H1 (cell line): ENCODE measurements at regions not wholly inside any gene's neighbourhood (a gene's known extent, or its start where the extent isn't known, plus 50 kb on each side); places are given as distances from the start of the nearest gene placed in this dataset.

ENCODE experiments used
- CTCF ChIA-PET: fragments of 300-600 bp; sonication (Branson Sonifier 250); formaldehyde crosslinking; loops from one replicate; lab custom pipeline; 2021; ENCODE audit not compliant: partially characterized antibody; lab: Charles Lee
- POLR2A ChIA-PET: fragments of 300-600 bp; sonication (Branson Sonifier 250); formaldehyde crosslinking; loops from one replicate; lab custom pipeline; 2021; ENCODE audit warnings: inconsistent platforms; ENCODE audit not compliant: partially characterized antibody; lab: Charles Lee
- DNase-seq, 2 experiments: peaks; one replicate each; pipeline versions ENCODE4 v3.0.0 to v3.0.0-alpha.2; 2010 to 2022; ENCODE audit warnings: low spot score in 2 of 2, low read depth in 1 of 2, mixed read lengths in 1 of 2
- FAIRE-seq: peaks from 2 replicates; lab custom pipeline; 2011; peaks lifted over from hg19 to GRCh38; lab: Jason Lieb, UNC
- H2AFZ ChIP-seq: 2 replicates; pipeline ENCODE4 v1.8.1; 2012; ENCODE audit warnings: low read length, inconsistent platforms
- H2AK5ac ChIP-seq: 2 replicates; pipeline ENCODE4 v1.6.1; 2013; ENCODE audit warnings: low read depth, low read length
- H2BK120ac ChIP-seq: replicated peaks from 2 replicates; pipeline ENCODE3; 2013; ENCODE audit warnings: low read depth, low read length, inconsistent platforms
- H2BK12ac ChIP-seq: 2 replicates; pipeline ENCODE4 v1.6.1; 2013; ENCODE audit warnings: low read depth, low read length
- H2BK15ac ChIP-seq: 2 replicates; pipeline ENCODE4 v1.6.1; 2013; ENCODE audit warnings: low read length
- H2BK20ac ChIP-seq: 2 replicates; pipeline ENCODE4 v1.6.1; 2013; ENCODE audit warnings: low read length
- H2BK5ac ChIP-seq: 2 replicates; pipeline ENCODE4 v1.6.1; 2013; ENCODE audit warnings: low read depth, low read length
- H3K14ac ChIP-seq: 2 replicates; pipeline ENCODE4 v1.6.1; 2013; ENCODE audit warnings: inconsistent platforms; ENCODE audit not compliant: insufficient read length
- H3K18ac ChIP-seq: 2 replicates; pipeline ENCODE4 v1.6.1; 2013; ENCODE audit warnings: low read length; ENCODE audit errors: extremely low read depth
- H3K23ac ChIP-seq: 2 replicates; pipeline ENCODE4 v1.6.1; 2013; ENCODE audit warnings: inconsistent platforms; ENCODE audit not compliant: insufficient read length
- H3K23me2 ChIP-seq: 2 replicates; pipeline ENCODE4 v1.6.1; 2013; ENCODE audit warnings: low read depth, low read length
- H3K27ac ChIP-seq: 2 replicates; pipeline ENCODE4 v1.6.1; 2011; ENCODE audit warnings: low read depth, low read length, inconsistent platforms
- H3K27me3 ChIP-seq, 4 experiments: replicated peaks in 1 of 4; 1 replicate in 1 of 4; 2 replicates in 3 of 4; pipeline versions ENCODE4 v1.6.1 to v1.8.1; 2011 to 2013; ENCODE audit warnings: low read length in 3 of 4, mild to moderate bottlenecking in 3 of 4, inconsistent platforms in 2 of 4, mixed read lengths in 2 of 4, moderate library complexity in 1 of 4; ENCODE audit not compliant: control insufficient read depth in 3 of 4, insufficient read depth in 3 of 4; ENCODE audit errors: extremely low read depth in 1 of 4
- H3K36me3 ChIP-seq, 4 experiments: 2 replicates each; pipeline versions ENCODE4 v1.6.1 to v1.8.1; 2011 to 2013; ENCODE audit warnings: mild to moderate bottlenecking in 4 of 4, low read length in 3 of 4, moderate library complexity in 2 of 4, control low read depth in 1 of 4, inconsistent platforms in 1 of 4; ENCODE audit not compliant: insufficient read depth in 4 of 4, control insufficient read depth in 2 of 4
- H3K4ac ChIP-seq: replicated peaks from 2 replicates; pipeline ENCODE3; 2013; ENCODE audit warnings: low read length, low read depth, mixed read lengths, inconsistent platforms; ENCODE audit not compliant: insufficient read length
- H3K4me1 ChIP-seq, 4 experiments: replicated peaks in 1 of 4; 1 replicate in 1 of 4; 2 replicates in 3 of 4; pipeline versions ENCODE4 v1.6.1 to v1.8.1; 2011 to 2013; ENCODE audit warnings: low read length in 3 of 4, inconsistent platforms in 2 of 4, mixed read lengths in 1 of 4; ENCODE audit not compliant: insufficient read depth in 4 of 4, control insufficient read depth in 3 of 4
- H3K4me2 ChIP-seq, 2 experiments: 2 replicates each; pipeline versions ENCODE4 v1.6.1 to v1.8.1; 2011 to 2013; ENCODE audit warnings: low read depth in 2 of 2, low read length in 2 of 2, control low read depth in 1 of 2, inconsistent platforms in 1 of 2, mild to moderate bottlenecking in 1 of 2; ENCODE audit not compliant: insufficient read depth in 1 of 2
- H3K4me3 ChIP-seq, 4 experiments: fragments of 200-600, 300-600 bp in 1 of 4; sonication (generic), shearing (Covaris generic), sonication (Bioruptor Twin) in 1 of 4; 2 replicates each; pipeline versions ENCODE4 v1.5.1 to v1.8.1; 2011 to 2016; ENCODE audit warnings: low read length in 4 of 4, low read depth in 3 of 4, control low read depth in 2 of 4, inconsistent platforms in 2 of 4, mild to moderate bottlenecking in 2 of 4, mixed read lengths in 1 of 4, moderate library complexity in 1 of 4; ENCODE audit not compliant: insufficient read depth in 2 of 4; ENCODE audit errors: extremely low read depth in 1 of 4
- H3K56ac ChIP-seq: replicated peaks from 2 replicates; pipeline ENCODE3; 2013; ENCODE audit warnings: low read depth, mild to moderate bottlenecking, mixed read lengths, low read length, inconsistent platforms; ENCODE audit not compliant: insufficient read length
- H3K79me1 ChIP-seq: 2 replicates; pipeline ENCODE4 v1.6.1; 2013; ENCODE audit warnings: low read depth, low read length, control low read depth
- H3K79me2 ChIP-seq, 2 experiments: 2 replicates each; pipeline versions ENCODE4 v1.6.1 to v1.8.1; 2012 to 2013; ENCODE audit warnings: low read length in 2 of 2, mild to moderate bottlenecking in 2 of 2, inconsistent platforms in 1 of 2; ENCODE audit not compliant: insufficient read depth in 2 of 2, control insufficient read depth in 1 of 2
- H3K9ac ChIP-seq, 4 experiments: replicated peaks in 1 of 4; 1 replicate in 1 of 4; 2 replicates in 3 of 4; pipeline versions ENCODE4 v1.6.1 to v1.8.1; 2011 to 2013; ENCODE audit warnings: low read depth in 3 of 4, low read length in 3 of 4, control low read depth in 2 of 4, mild to moderate bottlenecking in 2 of 4, moderate library complexity in 2 of 4, inconsistent platforms in 1 of 4; ENCODE audit errors: extremely low read depth in 1 of 4
- H3K9me3 ChIP-seq, 2 experiments: 2 replicates each; pipeline versions ENCODE4 v1.6.1 to v1.8.1; 2012 to 2013; ENCODE audit warnings: mild to moderate bottlenecking in 2 of 2, moderate library complexity in 2 of 2, control low read depth in 1 of 2, inconsistent platforms in 1 of 2, low read depth in 1 of 2, low read length in 1 of 2, mixed read lengths in 1 of 2; ENCODE audit not compliant: insufficient read depth in 2 of 2
- H4K20me1 ChIP-seq, 2 experiments: replicated peaks in 1 of 2; 2 replicates each; pipeline versions ENCODE3 to v1.8.1; 2011 to 2013; ENCODE audit warnings: inconsistent platforms in 2 of 2, low read length in 2 of 2, mild to moderate bottlenecking in 1 of 2; ENCODE audit not compliant: insufficient read depth in 2 of 2, control insufficient read depth in 1 of 2
- H4K5ac ChIP-seq: 2 replicates; pipeline ENCODE4 v1.6.1; 2013; ENCODE audit warnings: low read length, low read depth, mixed read lengths, inconsistent platforms; ENCODE audit not compliant: insufficient read length
- H4K8ac ChIP-seq: 2 replicates; pipeline ENCODE4 v1.8.0; 2013; ENCODE audit warnings: mild to moderate bottlenecking, moderate library complexity, low read length, inconsistent platforms; ENCODE audit not compliant: insufficient read depth; ENCODE audit errors: extremely low read depth
- H4K91ac ChIP-seq: replicated peaks from 2 replicates; pipeline ENCODE3; 2013; ENCODE audit warnings: low read length, mixed read lengths, inconsistent platforms; ENCODE audit not compliant: insufficient read length
- BACH1 ChIP-seq: IDR thresholded peaks from 2 replicates; pipeline ENCODE4 v1.6.1; 2012; ENCODE audit warnings: low read length, improper control_type of control experiment
- WGBS, 2 experiments: shearing (Covaris generic) in 1 of 2; methylation state at CpG; one replicate each; pipeline versions ENCODE4 v1.1.6 to v1.1.7; 2013 to 2015; ENCODE audit warnings: low lambda C conversion rate in 2 of 2, mixed read lengths in 2 of 2, inconsistent platforms in 1 of 2, low coverage in 1 of 2, missing lambda C conversion rate in 1 of 2; ENCODE audit not compliant: insufficient replicate concordance in 2 of 2, insufficient coverage in 1 of 2, insufficient read length in 1 of 2; ENCODE audit errors: extremely low coverage in 1 of 2, missing lambda C conversion rate in 1 of 2; 5-methylcytosine and 5-hydroxymethylcytosine counted together

- Histone ChIP-seq H3K79me1 (no peaks in the 10 kb centered on the region), H3K27ac (no peak overlapping the region), H3K4me3 (no peak overlapping the region), H4K20me1 (no peaks in the 10 kb centered on the region), H3K9me3 (no peaks in the 10 kb centered on the region), H2BK5ac (no peak overlapping the region), H4K91ac (no peak overlapping the region), H3K9ac (no peak overlapping the region), H3K36me3 (no peaks in the 10 kb centered on the region), H3K18ac (no peak overlapping the region), H3K4ac (no peak overlapping the region), H2AFZ (no peak overlapping the region), H2BK120ac (no peak overlapping the region), H3K56ac (no peak overlapping the region), H3K27me3 (no peaks in the 10 kb centered on the region), H2BK15ac (no peak overlapping the region), H3K23me2 (0 out of 2 replicates have a peak, but pooled peaks cover 1% of the 10 kb centered on the region), H4K5ac (no peak overlapping the region), H4K8ac (no peak overlapping the region), H2BK20ac (no peak overlapping the region), H3K14ac (no peak overlapping the region), H2BK12ac (no peak overlapping the region), H3K79me2 (no peaks in the 10 kb centered on the region), H3K4me2 (no peak overlapping the region), H2AK5ac (no peak overlapping the region), H3K23ac (no peak overlapping the region), H3K4me1 (no peaks in the 10 kb centered on the region)
- CTCF ChIA-PET = interaction anchor here (0.8 to 1.2 kb wide), 2 partner anchors 8 to 12 kb away, joined by 3 read pairs; no protein-coding TSS in a partner anchor
- POLR2A ChIA-PET = no interaction called here
- no peak for DNase-seq
- WGBS, 2 experiments = 95% methylated on average over 8 of the region's 8 CpGs; no CpG with 5 or more reads in 1 of the 2 experiments
- no peak for FAIRE-seq
- TF ChIP-seq BACH1 = no peak
Measured at GRCh38 chr2:129868151-129868550, 111.3 kb upstream of the RAB6C start.
